ENCODE measurements at regions not wholly inside any gene's neighbourhood (a gene's known extent, or its start where the extent isn't known, plus 50 kb on each side); places are given as distances from the start of the nearest gene placed in this dataset.

DNA sequence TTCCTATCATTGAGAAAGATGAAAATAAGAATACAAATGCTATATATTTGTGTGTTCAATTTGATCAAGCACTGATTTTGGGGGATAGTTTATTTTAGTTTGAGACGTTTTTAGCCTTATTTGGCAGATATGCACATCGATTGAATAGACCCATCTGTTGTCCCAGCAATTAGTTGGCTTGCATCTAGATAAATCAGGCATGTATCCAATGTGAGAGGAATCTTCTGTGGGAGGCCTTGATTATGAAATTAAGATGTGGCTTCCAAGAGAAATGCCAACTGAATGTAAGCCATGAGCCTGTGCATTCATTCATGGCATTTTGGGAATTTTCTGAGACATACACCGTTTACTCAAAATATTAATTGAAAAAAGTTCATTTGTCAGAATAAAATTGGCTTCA lies 623.1 kb downstream of the TECRL start:
- TF ChIP-seq, protein P1, sequence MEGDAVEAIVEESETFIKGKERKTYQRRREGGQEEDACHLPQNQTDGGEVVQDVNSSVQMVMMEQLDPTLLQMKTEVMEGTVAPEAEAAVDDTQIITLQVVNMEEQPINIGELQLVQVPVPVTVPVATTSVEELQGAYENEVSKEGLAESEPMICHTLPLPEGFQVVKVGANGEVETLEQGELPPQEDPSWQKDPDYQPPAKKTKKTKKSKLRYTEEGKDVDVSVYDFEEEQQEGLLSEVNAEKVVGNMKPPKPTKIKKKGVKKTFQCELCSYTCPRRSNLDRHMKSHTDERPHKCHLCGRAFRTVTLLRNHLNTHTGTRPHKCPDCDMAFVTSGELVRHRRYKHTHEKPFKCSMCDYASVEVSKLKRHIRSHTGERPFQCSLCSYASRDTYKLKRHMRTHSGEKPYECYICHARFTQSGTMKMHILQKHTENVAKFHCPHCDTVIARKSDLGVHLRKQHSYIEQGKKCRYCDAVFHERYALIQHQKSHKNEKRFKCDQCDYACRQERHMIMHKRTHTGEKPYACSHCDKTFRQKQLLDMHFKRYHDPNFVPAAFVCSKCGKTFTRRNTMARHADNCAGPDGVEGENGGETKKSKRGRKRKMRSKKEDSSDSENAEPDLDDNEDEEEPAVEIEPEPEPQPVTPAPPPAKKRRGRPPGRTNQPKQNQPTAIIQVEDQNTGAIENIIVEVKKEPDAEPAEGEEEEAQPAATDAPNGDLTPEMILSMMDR (conservative IDR thresholded peaks at IDR 0.05; ENCODE audit: low read depth, low read length) = no peak
- TF ChIP-seq POLR2A (IDR thresholded peaks at IDR 0.05; ENCODE audit: low read depth, low read length) (no peak), RFX5 (IDR thresholded peaks at IDR 0.05; ENCODE audit: low read depth, low read length) (no peak)

Measured in IMR-90 (cell line).